ENCODE measurements at regions not wholly inside any gene's neighbourhood (a gene's known extent, or its start where the extent isn't known, plus 50 kb on each side); places are given as distances from the start of the nearest gene placed in this dataset.

GRCh38 chr5:53427965-53428364 lies 52.5 kb upstream of the FST start:
- no peak overlapping the region for H3K4me3 ChIP-seq (ENCODE audit: control insufficient read depth, low read depth, low read length)
- DNase-seq (ENCODE audit: low read depth), result no peak
- TF ChIP-seq CTCF (conservative IDR thresholded peaks at IDR 0.05; ENCODE audit: control insufficient read depth, insufficient read depth, low read depth, low read length), result no peak

- H3K4me3 ChIP-seq (ENCODE audit: control insufficient read depth, low read depth, low read length), result no peak overlapping the region
- peak; percentile 46 for DNase-seq (ENCODE audit: low read depth)
- TF ChIP-seq CTCF (conservative IDR thresholded peaks at IDR 0.05; ENCODE audit: control insufficient read depth, insufficient read depth, low read depth, low read length), result no peak
Measured at GRCh38 chr5:53429706-53430105, 50.7 kb upstream of the FST start.

- peak; percentile 79 for TF ChIP-seq CTCF (conservative IDR thresholded peaks at IDR 0.05; ENCODE audit: control insufficient read depth, insufficient read depth, low read depth, low read length)
- peak; percentile 85 for DNase-seq (ENCODE audit: low read depth)
- no peak overlapping the region for H3K4me3 ChIP-seq (ENCODE audit: control insufficient read depth, low read depth, low read length)
Measured at GRCh38 chr5:53430618-53431252, 49.7 kb upstream of the FST start.
